HepG2 (cell line): ENCODE measurements at regions not wholly inside any gene's neighbourhood (a gene's known extent, or its start where the extent isn't known, plus 50 kb on each side); places are given as distances from the start of the nearest gene placed in this dataset.

Source experiments
- ATAC-seq: fragments of 200-7000 bp; cut with Tn5 transposase; 3 replicates; pipeline ENCODE4 v1.9.1; 2020; ENCODE audit warnings: mild to moderate bottlenecking, moderate library complexity
- BruUV-seq: library from RNA; stranded (reverse); fragments of 400-500 nt; replicated peaks from 2 replicates; lab custom pipeline; 2021; lab: Mats Ljungman, UMichigan
- CTCF ChIA-PET: fragments of 300-600 bp; formaldehyde crosslinking; extraction: SDS; loops from one replicate; lab custom pipeline; 2021; ENCODE audit warnings: low total read pairs, inconsistent platforms, low intra/inter-chr PET ratio; lab: Yijun Ruan, JAX
- POLR2A ChIA-PET: fragments of 350-600 bp; sonication (Branson Sonifier 250); formaldehyde crosslinking; loops from one replicate; lab custom pipeline; 2020; ENCODE audit warnings: antibody characterized with exemption, inconsistent platforms; lab: Yijun Ruan, JAX
- DNase-seq: peaks from one replicate; pipeline ENCODE4 v3.0.0-alpha.2; 2015; ENCODE audit warnings: low spot score
- FAIRE-seq: peaks from 3 replicates; lab custom pipeline; 2011; peaks lifted over from hg19 to GRCh38; lab: Jason Lieb, UNC
- H2AFZ ChIP-seq: one replicate; pipeline ENCODE4 v1.6.1; 2011; ENCODE audit warnings: low read length, inconsistent platforms
- H3K27ac ChIP-seq: fragments of 300-600 bp; 3 replicates; pipeline ENCODE4 v1.8.0; 2011; ENCODE audit warnings: mixed run types, mild to moderate bottlenecking, mixed read lengths, low read length, inconsistent platforms; ENCODE audit not compliant: insufficient read depth; ENCODE audit errors: extremely low read length
- H3K27me3 ChIP-seq, 2 experiments: fragments of 200-600 bp in 1 of 2; 2 replicates in 1 of 2; 3 replicates in 1 of 2; pipeline versions ENCODE4 v1.6.0 to v1.8.0; 2011; ENCODE audit warnings: low read length in 2 of 2, mild to moderate bottlenecking in 2 of 2, moderate library complexity in 2 of 2, inconsistent platforms in 1 of 2; ENCODE audit not compliant: insufficient read depth in 2 of 2, control insufficient read depth in 1 of 2
- H3K36me3 ChIP-seq, 2 experiments: fragments of 200-600 bp in 1 of 2; replicated peaks in 1 of 2; 2 replicates in 1 of 2; 3 replicates in 1 of 2; pipeline versions ENCODE4 v1.5.1 to v1.8.0; 2011; ENCODE audit warnings: low read length in 2 of 2, inconsistent platforms in 1 of 2; ENCODE audit not compliant: insufficient read depth in 2 of 2, control insufficient read depth in 1 of 2
- H3K4me1 ChIP-seq: 2 replicates; pipeline ENCODE4 v1.5.1; 2012; ENCODE audit warnings: low read length, inconsistent platforms; ENCODE audit not compliant: insufficient read depth
- H3K4me2 ChIP-seq: 2 replicates; pipeline ENCODE4 v1.6.0; 2011; ENCODE audit warnings: low read depth, low read length, inconsistent platforms
- H3K4me3 ChIP-seq, 3 experiments: fragments of 200-600 bp in 1 of 3; sonication (generic), shearing (Covaris generic) in 1 of 3; replicated peaks in 1 of 3; 2 replicates each; pipeline ENCODE4 v1.5.1; 2011 to 2016; ENCODE audit warnings: low read length in 3 of 3, inconsistent platforms in 2 of 3, low read depth in 2 of 3, mild to moderate bottlenecking in 2 of 3, control low read depth in 1 of 3, mixed read lengths in 1 of 3; ENCODE audit not compliant: insufficient read depth in 1 of 3
- H3K79me2 ChIP-seq: one replicate; pipeline ENCODE4 v1.6.1; 2011; ENCODE audit warnings: low read length, inconsistent platforms; ENCODE audit not compliant: insufficient read depth
- H3K9ac ChIP-seq: 2 replicates; pipeline ENCODE4 v1.6.0; 2011; ENCODE audit warnings: mild to moderate bottlenecking, low read depth, low read length, inconsistent platforms; ENCODE audit not compliant: insufficient read depth
- H3K9me3 ChIP-seq: 2 replicates; pipeline ENCODE4 v1.5.1; 2012; ENCODE audit warnings: mild to moderate bottlenecking, low read length
- H4K20me1 ChIP-seq: 2 replicates; pipeline ENCODE4 v1.6.0; 2011; ENCODE audit warnings: inconsistent platforms, mild to moderate bottlenecking, low read length, moderate library complexity; ENCODE audit not compliant: insufficient read depth
- DNMT1 ChIP-seq: sonication (generic); formaldehyde crosslinking; IDR thresholded peaks from 2 replicates; pipeline ENCODE4 v1.5.1; 2020; ENCODE audit warnings: mild to moderate bottlenecking, missing genetic modification reagents
- FOXO1 ChIP-seq: sonication (generic); formaldehyde crosslinking; IDR thresholded peaks from 2 replicates; pipeline ENCODE4 v1.4.0; 2020; ENCODE audit warnings: missing genetic modification reagents
- WGBS: methylation state at CpG from one replicate; pipeline ENCODE4 v1.1.6; 2017; ENCODE audit warnings: low lambda C conversion rate; 5-methylcytosine and 5-hydroxymethylcytosine counted together
- in situ Hi-C: cut with HindIII; loops from 2 replicates; pipeline ENCODE4 v1.10.0; 2017; ENCODE audit warnings: low pct_unique_long_range_greater_than_20kb; ENCODE audit not compliant: extremely low pct_ligation_motif_present
- intact Hi-C: fragments of 100-400 bp; cut with micrococcal nuclease; formaldehyde crosslinking; loops from one replicate; pipeline ENCODE4 v1.10.0; 2022; ENCODE audit not compliant: unreplicated experiment

DNA sequence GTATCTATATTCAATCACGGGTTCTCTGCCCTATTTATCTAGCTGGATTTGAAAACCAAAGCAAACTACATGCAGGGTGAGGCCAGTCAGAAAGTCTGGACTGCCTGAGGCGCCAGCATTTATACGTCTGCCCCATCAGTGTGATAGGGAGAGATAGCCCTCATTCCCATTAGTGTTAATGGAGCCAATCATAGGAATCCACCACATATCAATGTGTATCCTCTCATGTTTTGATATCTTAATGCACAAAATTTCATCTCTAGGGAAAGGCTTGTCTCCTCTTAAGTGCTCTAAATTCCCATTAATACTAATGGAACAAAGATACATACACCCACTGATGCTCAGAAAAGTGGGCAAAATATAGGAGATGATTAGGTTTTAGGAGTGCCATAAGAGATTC, 376.2 kb downstream of the BTBD3 start:
- Histone ChIP-seq H3K9me3 (peaks cover 39% of the 10 kb centered on the region), H3K9ac (no peak overlapping the region), H3K27me3 (no peaks in the 10 kb centered on the region), H3K4me3 (no peak overlapping the region)
- WGBS = 3% methylated on average over 3 of the region's 3 CpGs
- in situ Hi-C loops = no loop called here
- CTCF ChIA-PET = no interaction called here
- ATAC-seq = no peak
- FAIRE-seq = no peak
- TF ChIP-seq FOXO1 = no peak
- TF ChIP-seq, all 625 proteins: peak for 0
- no peaks in the 10 kb centered on the region for H4K20me1 ChIP-seq
- intact Hi-C loops = no loop called here
- POLR2A ChIA-PET = no interaction called here
- no peaks in the 10 kb centered on the region for H3K36me3 ChIP-seq
- H3K4me2 ChIP-seq = no peak overlapping the region
- no peak overlapping the region for H2AFZ ChIP-seq
- no peaks in the 10 kb centered on the region for H3K79me2 ChIP-seq
- H3K27ac ChIP-seq = no peak overlapping the region
- no peaks in the 10 kb centered on the region for H3K4me1 ChIP-seq
- no TSS peak for BruUV-seq
- DNase-seq = no peak

DNA sequence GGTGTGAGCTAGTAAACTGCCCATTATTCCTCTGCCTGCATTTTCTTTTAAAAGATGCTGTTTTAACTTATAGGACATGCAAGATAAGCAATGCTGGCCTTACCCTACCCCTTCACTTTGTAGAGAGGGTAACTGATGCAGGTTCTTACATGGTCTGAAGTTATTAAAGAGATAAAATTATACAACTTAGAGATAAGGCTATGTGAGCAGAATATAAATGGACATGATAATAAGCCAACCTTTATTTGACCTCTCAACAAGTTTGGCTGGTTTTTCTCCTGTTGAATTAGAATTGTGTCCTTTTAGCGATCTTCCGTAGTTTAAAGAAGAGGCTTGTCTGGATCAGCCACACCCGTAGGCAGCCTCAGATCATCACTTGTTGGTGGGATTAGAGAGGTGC, 377.0 kb downstream of the BTBD3 start:
- intact Hi-C loops (no loop called here), in situ Hi-C loops (no loop called here)
- no peaks in the 10 kb centered on the region for H4K20me1 ChIP-seq
- H3K9ac ChIP-seq = no peak overlapping the region
- H3K4me2 ChIP-seq = no peak overlapping the region
- 64% methylated on average over 3 of the region's 3 CpGs for WGBS
- no peaks in the 10 kb centered on the region for H3K27me3 ChIP-seq
- DNase-seq (no peak), FAIRE-seq (no peak), ATAC-seq (no peak)
- no peak overlapping the region for H3K4me3 ChIP-seq
- no peaks in the 10 kb centered on the region for H3K36me3 ChIP-seq
- ChIA-PET POLR2A (no interaction called here), CTCF (no interaction called here)
- no peaks in the 10 kb centered on the region for H3K79me2 ChIP-seq
- H2AFZ ChIP-seq = no peak overlapping the region
- no peaks in the 10 kb centered on the region for H3K4me1 ChIP-seq
- BruUV-seq = no TSS peak
- peaks cover 47% of the 10 kb centered on the region for H3K9me3 ChIP-seq
- no peak overlapping the region for H3K27ac ChIP-seq
- no peak for TF ChIP-seq DNMT1
